22Rv1 (cell line): ENCODE measurements at regions not wholly inside any gene's neighbourhood (a gene's known extent, or its start where the extent isn't known, plus 50 kb on each side); places are given as distances from the start of the nearest gene placed in this dataset.

Experiments used
- H3K27ac ChIP-seq: fragments of 450-650 bp; 2 replicates; pipeline ENCODE4 v1.5.1; 2017
- ZFX ChIP-seq: fragments of 450-650 bp; IDR thresholded peaks from 2 replicates; pipeline ENCODE4 v1.6.1; 2017; ENCODE audit warnings: antibody characterized with exemption, borderline replicate concordance
- TF ChIP-seq, protein P1 (sequence below): fragments of 450-650 bp; IDR thresholded peaks from 2 replicates; pipeline ENCODE4 v1.5.1; 2017; ENCODE audit warnings: mild to moderate bottlenecking

DNA sequence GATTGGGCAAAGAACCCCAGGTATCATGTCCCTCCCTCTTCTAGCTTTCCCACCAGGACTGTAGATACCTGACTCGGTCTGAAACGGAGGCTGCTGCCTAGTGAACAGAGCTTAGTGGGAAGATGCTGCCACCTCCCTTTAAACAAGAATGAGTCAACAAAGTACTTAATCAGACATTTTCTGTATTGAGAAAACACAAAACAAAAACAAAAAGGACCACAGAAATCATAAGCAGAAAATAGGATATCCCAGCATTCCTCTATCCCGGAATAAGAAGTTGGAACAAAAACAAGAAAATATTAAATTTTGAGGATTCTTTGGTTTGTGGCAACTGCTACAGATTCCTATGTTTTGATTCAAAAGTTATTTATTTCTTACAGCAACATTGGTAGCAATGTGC is 51.7 kb upstream of the COL8A1 start:
- TF ChIP-seq ZFX: no peak
- TF ChIP-seq, protein P1, sequence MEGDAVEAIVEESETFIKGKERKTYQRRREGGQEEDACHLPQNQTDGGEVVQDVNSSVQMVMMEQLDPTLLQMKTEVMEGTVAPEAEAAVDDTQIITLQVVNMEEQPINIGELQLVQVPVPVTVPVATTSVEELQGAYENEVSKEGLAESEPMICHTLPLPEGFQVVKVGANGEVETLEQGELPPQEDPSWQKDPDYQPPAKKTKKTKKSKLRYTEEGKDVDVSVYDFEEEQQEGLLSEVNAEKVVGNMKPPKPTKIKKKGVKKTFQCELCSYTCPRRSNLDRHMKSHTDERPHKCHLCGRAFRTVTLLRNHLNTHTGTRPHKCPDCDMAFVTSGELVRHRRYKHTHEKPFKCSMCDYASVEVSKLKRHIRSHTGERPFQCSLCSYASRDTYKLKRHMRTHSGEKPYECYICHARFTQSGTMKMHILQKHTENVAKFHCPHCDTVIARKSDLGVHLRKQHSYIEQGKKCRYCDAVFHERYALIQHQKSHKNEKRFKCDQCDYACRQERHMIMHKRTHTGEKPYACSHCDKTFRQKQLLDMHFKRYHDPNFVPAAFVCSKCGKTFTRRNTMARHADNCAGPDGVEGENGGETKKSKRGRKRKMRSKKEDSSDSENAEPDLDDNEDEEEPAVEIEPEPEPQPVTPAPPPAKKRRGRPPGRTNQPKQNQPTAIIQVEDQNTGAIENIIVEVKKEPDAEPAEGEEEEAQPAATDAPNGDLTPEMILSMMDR: no peak
- H3K27ac ChIP-seq: no peak overlapping the region

DNA sequence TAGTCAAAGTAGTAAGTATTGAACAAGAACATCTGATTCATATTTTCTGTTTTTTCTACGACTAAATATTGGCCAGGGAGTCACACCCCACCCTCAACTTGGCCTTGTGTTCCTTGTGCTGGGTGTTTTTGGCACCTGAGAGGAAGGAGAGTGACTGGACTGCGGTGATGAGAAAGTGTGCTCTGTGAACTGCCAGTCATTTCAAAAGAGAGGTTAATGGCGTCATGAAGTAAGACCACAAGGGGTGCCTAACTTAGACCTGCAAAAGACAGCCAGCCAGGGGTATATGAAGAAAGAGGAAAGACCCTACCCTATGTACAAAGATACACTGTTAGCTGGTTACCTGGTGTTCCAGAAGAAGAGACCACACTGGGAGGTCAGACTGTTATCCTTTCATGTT is 58.4 kb upstream of the COL8A1 start:
- TF ChIP-seq ZFX: no peak
- TF ChIP-seq, protein P1: no peak
- no peak overlapping the region for H3K27ac ChIP-seq

DNA sequence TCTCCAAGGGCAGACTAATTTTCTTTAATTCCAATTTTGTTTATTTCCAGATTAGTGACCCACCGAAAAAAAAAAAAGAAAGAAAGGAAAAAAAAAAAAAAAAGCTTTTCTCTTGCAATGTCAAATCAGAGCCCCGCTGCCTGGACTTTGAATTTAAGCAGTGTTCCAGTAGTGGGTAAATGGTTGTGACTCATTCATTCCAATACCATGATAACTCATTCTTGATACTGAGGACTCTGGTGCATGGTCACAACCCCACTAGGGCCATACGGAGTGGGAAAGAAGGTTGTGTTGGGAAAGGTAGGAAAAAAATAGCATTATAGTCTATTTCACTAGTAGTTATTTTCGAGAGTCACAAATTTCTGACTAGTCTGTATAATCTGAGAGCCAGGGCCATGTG is 59.1 kb upstream of the COL8A1 start:
- H3K27ac ChIP-seq: no peak overlapping the region
- no peak for TF ChIP-seq ZFX
- TF ChIP-seq, protein P1: no peak

DNA sequence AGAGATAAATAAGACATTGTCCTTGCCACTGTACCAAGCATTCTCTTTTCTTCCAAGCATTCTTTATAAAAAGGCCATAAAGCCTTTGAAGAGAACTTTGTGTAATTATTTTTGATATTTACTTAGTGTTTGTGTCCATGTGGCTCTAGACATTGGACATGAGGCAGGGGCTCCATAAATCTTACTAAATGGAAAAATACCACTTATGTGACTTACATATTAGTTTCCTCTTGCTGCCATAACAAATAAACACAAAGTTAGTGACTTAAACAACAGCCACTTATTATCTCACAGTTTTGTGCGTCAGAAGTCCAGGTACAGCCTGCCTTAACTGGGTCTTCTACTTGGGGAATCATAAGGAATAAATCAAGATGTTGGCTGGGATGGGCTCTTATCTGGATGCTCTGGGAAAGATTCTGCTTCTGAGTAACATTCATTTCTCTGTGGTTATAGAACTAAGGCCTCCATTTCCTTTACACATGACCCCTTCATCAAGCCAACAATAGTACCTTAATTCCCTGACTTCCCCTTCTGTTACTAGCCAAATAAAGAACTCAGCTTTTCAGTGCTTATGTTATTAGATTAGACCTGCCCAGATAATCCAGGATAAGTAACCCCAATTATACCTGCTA is 59.9 kb upstream of the COL8A1 start:
- no peak overlapping the region for H3K27ac ChIP-seq
- TF ChIP-seq ZFX: no peak
- TF ChIP-seq, protein P1: no peak

DNA sequence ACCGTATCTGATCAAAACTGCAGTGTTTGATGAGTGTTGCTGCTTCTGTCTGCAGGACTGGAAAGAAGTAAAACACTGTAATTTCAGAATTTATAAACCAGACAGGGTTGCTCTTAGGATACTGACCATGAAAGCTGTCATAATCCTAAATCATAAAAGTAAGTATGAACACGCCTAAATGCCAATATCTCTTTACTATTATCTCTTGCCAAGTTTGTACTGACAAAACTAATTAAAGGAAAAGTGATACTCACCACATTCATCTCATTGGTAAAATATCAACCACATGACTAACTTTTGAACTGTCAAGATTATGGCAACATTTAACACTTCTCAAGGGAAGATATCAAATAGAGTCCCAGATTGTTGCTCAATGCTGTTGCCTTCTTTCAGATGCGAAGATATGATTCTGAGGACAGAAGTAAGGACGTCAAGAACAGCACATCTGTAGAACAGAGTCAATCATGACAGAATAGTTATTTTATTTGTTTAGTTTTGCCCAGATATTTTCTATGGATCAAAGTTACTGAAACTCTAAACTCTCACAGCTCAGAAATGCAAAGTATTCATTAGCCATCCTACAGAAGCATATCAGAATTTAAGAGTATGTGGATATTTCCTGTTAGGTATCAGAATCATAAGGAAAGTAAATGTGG is 61.4 kb upstream of the COL8A1 start:
- H3K27ac ChIP-seq: no peak overlapping the region
- TF ChIP-seq ZFX: no peak
- TF ChIP-seq, protein P1: no peak

DNA sequence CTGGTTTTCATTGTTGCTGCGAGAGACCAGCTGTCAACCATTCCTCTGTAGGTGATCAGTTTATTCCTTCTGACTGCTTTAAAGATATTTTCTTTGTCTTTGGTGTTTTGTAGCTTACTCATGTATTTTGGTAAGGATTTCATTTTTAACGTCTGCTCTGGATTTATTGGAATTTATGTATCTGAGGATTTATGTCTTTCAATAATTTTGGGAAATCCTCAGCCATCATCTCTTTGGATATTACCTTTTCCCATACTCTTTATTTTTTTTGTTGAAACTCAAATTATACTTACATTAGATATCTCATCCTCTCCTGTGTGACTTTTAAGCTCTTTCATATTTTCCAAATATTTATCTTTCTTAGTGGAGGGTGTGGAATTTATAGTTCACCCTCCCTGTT is 62.7 kb upstream of the COL8A1 start:
- no peak overlapping the region for H3K27ac ChIP-seq
- no peak for TF ChIP-seq ZFX
- TF ChIP-seq, protein P1: no peak

DNA sequence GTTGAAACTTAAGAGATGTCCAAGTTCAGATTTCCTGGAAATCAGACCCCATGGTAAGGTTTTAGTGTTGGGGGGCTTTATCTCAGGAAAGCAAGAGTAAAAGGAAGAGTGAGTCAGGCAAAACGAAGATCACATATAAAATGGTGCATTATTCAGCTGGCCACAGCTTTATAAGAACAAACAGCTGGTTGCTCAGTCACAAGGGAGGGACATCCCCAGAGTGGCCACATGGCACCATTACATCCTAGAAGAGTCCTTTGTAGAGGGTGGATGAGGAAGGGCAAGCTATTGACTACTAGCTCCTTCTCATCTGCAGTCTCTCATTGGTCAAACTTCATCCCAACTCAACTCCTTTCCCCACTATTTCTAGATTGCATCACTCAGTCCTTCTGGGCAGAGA is 68.3 kb upstream of the COL8A1 start:
- TF ChIP-seq, protein P1: no peak
- no peak for TF ChIP-seq ZFX
- no peak overlapping the region for H3K27ac ChIP-seq
